ENCODE measurements at regions not wholly inside any gene's neighbourhood (a gene's known extent, or its start where the extent isn't known, plus 50 kb on each side); places are given as distances from the start of the nearest gene placed in this dataset.
A peak's percentile ranks its signal among the peaks of the same experiment; 100 is the strongest.

DNA sequence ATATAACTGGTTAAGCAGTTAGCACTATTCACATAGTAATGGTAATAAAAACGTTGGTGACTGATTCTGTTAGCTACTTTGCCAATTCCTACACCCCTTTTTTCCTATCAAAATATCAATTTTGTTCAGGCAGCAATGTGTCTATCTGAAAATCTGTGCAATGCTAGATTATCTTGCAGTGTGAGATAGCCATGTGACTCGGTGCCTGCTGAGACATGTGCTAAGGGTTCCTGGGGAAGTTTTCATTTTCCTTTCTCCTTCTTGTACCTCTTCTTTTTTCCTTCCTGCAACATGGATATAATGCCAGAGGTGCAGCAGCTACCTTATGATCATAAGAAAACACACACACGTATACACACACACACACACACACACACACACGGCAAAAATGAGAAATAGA, 100.5 kb upstream of the SHISA6 start:
- H3K9me3 ChIP-seq = no peaks in the 10 kb centered on the region
- intact Hi-C loops (cut with DNase I; ENCODE audit: low total_unique reads) = loop anchor here (10.0 kb wide), 1 partner anchor 256 kb away; no protein-coding TSS in a partner anchor
- no peak overlapping the region for H3K27ac ChIP-seq
- no peak overlapping the region for H3K4me3 ChIP-seq
- DNase-seq = no peak
- H3K27me3 ChIP-seq = no peaks in the 10 kb centered on the region
- 39 to 47% (median 41%) methylated on average over 4 of the region's 4 CpGs for WGBS, 5 donors
- H3K4me1 ChIP-seq = no peaks in the 10 kb centered on the region
- no peaks in the 10 kb centered on the region for H3K36me3 ChIP-seq
- TF ChIP-seq POLR2A (IDR thresholded peaks at IDR 0.05) (no peak), EP300 (IDR thresholded peaks at IDR 0.05) (no peak), POLR2AphosphoS5 (IDR thresholded peaks at IDR 0.05) (no peak)
- TF ChIP-seq, protein P1, sequence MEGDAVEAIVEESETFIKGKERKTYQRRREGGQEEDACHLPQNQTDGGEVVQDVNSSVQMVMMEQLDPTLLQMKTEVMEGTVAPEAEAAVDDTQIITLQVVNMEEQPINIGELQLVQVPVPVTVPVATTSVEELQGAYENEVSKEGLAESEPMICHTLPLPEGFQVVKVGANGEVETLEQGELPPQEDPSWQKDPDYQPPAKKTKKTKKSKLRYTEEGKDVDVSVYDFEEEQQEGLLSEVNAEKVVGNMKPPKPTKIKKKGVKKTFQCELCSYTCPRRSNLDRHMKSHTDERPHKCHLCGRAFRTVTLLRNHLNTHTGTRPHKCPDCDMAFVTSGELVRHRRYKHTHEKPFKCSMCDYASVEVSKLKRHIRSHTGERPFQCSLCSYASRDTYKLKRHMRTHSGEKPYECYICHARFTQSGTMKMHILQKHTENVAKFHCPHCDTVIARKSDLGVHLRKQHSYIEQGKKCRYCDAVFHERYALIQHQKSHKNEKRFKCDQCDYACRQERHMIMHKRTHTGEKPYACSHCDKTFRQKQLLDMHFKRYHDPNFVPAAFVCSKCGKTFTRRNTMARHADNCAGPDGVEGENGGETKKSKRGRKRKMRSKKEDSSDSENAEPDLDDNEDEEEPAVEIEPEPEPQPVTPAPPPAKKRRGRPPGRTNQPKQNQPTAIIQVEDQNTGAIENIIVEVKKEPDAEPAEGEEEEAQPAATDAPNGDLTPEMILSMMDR (IDR thresholded peaks at IDR 0.05) = no peak

GRCh38 chr17:11140043-11140442, 101.0 kb upstream of the SHISA6 start:
- WGBS, 5 donors = 51 to 79% (median 65%) methylated on average over 1 of the region's 1 CpG
- TF ChIP-seq POLR2AphosphoS5 (IDR thresholded peaks at IDR 0.05) = no peak
- no peak overlapping the region for H3K4me3 ChIP-seq
- DNase-seq = peak in 1 of 2 donors; percentile 79
- intact Hi-C loops (cut with DNase I; ENCODE audit: low total_unique reads) = loop anchor here (10.0 kb wide), 1 partner anchor 255 kb away; no protein-coding TSS in a partner anchor
- no peaks in the 10 kb centered on the region for H3K36me3 ChIP-seq
- no peak overlapping the region for H3K27ac ChIP-seq
- H3K27me3 ChIP-seq = no peaks in the 10 kb centered on the region
- H3K9me3 ChIP-seq = no peaks in the 10 kb centered on the region
- no peaks in the 10 kb centered on the region for H3K4me1 ChIP-seq

GRCh38 chr17:11138023-11138422, 103.0 kb upstream of the SHISA6 start:
- Histone ChIP-seq H3K27me3 (no peaks in the 10 kb centered on the region), H3K9me3 (no peaks in the 10 kb centered on the region), H3K4me1 (no peaks in the 10 kb centered on the region), H3K4me3 (no peak overlapping the region), H3K27ac (no peak overlapping the region), H3K36me3 (no peaks in the 10 kb centered on the region)
- intact Hi-C loops (cut with DNase I; ENCODE audit: low total_unique reads) = no loop called here
- no peak for DNase-seq
- WGBS, 5 donors = 68 to 76% (median 70%) methylated on average over 5 of the region's 5 CpGs
- no peak for TF ChIP-seq EP300 (IDR thresholded peaks at IDR 0.05)
- no peak for TF ChIP-seq POLR2A (IDR thresholded peaks at IDR 0.05)
- TF ChIP-seq POLR2AphosphoS5 (IDR thresholded peaks at IDR 0.05) = no peak
- TF ChIP-seq, protein P1 (IDR thresholded peaks at IDR 0.05) = no peak

DNA sequence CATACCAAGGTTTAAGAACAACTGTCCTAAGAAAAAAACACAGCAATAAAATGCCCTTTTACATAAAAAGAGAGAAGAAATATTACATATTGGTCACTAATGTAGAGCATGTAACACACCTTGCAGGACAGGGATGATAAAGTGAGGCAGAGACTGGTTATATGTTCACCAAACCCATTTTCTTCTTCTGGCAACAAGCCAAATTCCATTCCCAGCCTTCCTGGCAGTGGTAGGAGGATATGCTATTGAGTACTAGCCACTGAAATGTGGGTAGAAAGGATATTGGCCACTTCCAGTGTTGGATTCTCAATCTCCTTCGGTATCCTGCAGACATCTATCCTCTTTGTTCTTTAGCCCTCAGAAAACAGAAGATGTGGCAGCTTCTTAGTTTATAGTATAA, 105.2 kb upstream of the SHISA6 start:
- Histone ChIP-seq H3K36me3 (no peaks in the 10 kb centered on the region), H3K4me1 (no peaks in the 10 kb centered on the region), H3K4me3 (no peak overlapping the region), H3K9me3 (no peaks in the 10 kb centered on the region), H3K27ac (no peak overlapping the region), H3K27me3 (no peaks in the 10 kb centered on the region)
- no peak for DNase-seq
- TF ChIP-seq, protein P1 (IDR thresholded peaks at IDR 0.05) = no peak
- TF ChIP-seq POLR2AphosphoS5 (IDR thresholded peaks at IDR 0.05) = no peak
- TF ChIP-seq EP300 (IDR thresholded peaks at IDR 0.05) = no peak
- no peak for TF ChIP-seq POLR2A (IDR thresholded peaks at IDR 0.05)
- intact Hi-C loops (cut with DNase I; ENCODE audit: low total_unique reads) = no loop called here
- 84 to 100% (median 90%) methylated on average over 1 of the region's 1 CpG for whole genome bisulfite sequencing, 5 donors

DNA sequence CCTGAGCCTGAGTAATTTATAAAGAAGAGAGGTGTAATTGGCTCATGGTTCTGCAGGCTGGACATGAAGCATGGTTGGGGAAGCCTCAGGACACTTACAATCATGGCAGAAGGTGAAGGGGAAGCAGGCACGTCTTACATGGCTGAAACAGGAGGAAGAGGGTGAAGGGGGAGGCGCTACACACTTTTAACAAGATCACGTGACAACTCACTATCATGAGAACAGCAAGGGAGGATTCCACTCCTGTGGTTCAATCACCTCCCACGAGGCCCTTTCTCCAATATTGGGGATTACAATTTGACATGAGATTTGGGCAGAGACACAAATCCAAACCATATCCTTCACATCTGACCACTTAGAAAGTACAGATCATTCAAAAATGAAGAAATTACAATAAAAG, 110.6 kb upstream of the SHISA6 start:
- no peaks in the 10 kb centered on the region for H3K4me1 ChIP-seq
- no peaks in the 10 kb centered on the region for H3K9me3 ChIP-seq
- no peaks in the 10 kb centered on the region for H3K36me3 ChIP-seq
- H3K27me3 ChIP-seq = no peaks in the 10 kb centered on the region
- no peak for DNase-seq
- 60 to 69% (median 64%) methylated on average over 4 of the region's 4 CpGs for WGBS, 5 donors
- intact Hi-C loops (cut with DNase I; ENCODE audit: low total_unique reads) = loop anchor here (5.0 kb wide), 1 partner anchor 167 kb away; no protein-coding TSS in a partner anchor
- H3K27ac ChIP-seq = no peak overlapping the region
- no peak overlapping the region for H3K4me3 ChIP-seq
- no peak for TF ChIP-seq POLR2AphosphoS5 (IDR thresholded peaks at IDR 0.05)
- no peak for TF ChIP-seq EP300 (IDR thresholded peaks at IDR 0.05)
- no peak for TF ChIP-seq POLR2A (IDR thresholded peaks at IDR 0.05)
- TF ChIP-seq, protein P1 (IDR thresholded peaks at IDR 0.05) = no peak

Measured in stomach (tissue), 8 donors.